ENCODE measurements at regions not wholly inside any gene's neighbourhood (a gene's known extent, or its start where the extent isn't known, plus 50 kb on each side); places are given as distances from the start of the nearest gene placed in this dataset.

- H3K36me3 ChIP-seq (ENCODE audit: insufficient read depth, low read length): no peaks in the 10 kb centered on the region
- H4K20me1 ChIP-seq (ENCODE audit: insufficient read depth, low read length): no peaks in the 10 kb centered on the region
- no peak overlapping the region for H3K4me2 ChIP-seq (ENCODE audit: low read length)
- ChIA-PET CTCF (ENCODE audit: unreplicated experiment) (no interaction called here), POLR2A (interaction anchor here (1.9 kb wide), 1 partner anchor 20 kb away, joined by 3 read pairs; no protein-coding TSS in a partner anchor)
- intact Hi-C loops (cut with micrococcal nuclease; ENCODE audit: unreplicated experiment): no loop called here
- BruUV-seq (replicated peaks): no TSS peak
- no peaks in the 10 kb centered on the region for H3K79me2 ChIP-seq (ENCODE audit: insufficient read depth, low read depth, low read length)
- no peak for TF ChIP-seq CTCF (conservative IDR thresholded peaks at IDR 0.05; ENCODE audit: low read length)
- no peak for TF ChIP-seq EZH2phosphoT487 (IDR thresholded peaks at IDR 0.05; ENCODE audit: borderline replicate concordance, low read depth, low read length)
- H3K4me1 ChIP-seq (ENCODE audit: insufficient read depth, low read length, poor library complexity, severe bottlenecking): no peaks in the 10 kb centered on the region
- H3K9me2 ChIP-seq (ENCODE audit: insufficient read depth, low read length): no peaks in the 10 kb centered on the region
- no peaks in the 10 kb centered on the region for H3K9me3 ChIP-seq (ENCODE audit: low read length)
- H2AFZ ChIP-seq (ENCODE audit: low read length): no peak overlapping the region
- H3K4me3 ChIP-seq (ENCODE audit: low read depth, low read length, poor library complexity, severe bottlenecking): no peak overlapping the region
- no peak for DNase-seq (ENCODE audit: low spot score)
- H3K27ac ChIP-seq (ENCODE audit: low read depth, low read length, poor library complexity, severe bottlenecking): no peak overlapping the region
Measured at GRCh38 chr1:209397371-209397770, 186.1 kb upstream of the CAMK1G start.

GRCh38 chr1:209397910-209398309, 185.6 kb upstream of the CAMK1G start:
- intact Hi-C loops (cut with micrococcal nuclease; ENCODE audit: unreplicated experiment): no loop called here
- Histone ChIP-seq H3K27ac (ENCODE audit: low read depth, low read length, poor library complexity, severe bottlenecking) (no peak overlapping the region), H3K4me2 (ENCODE audit: low read length) (no peak overlapping the region), H2AFZ (ENCODE audit: low read length) (no peak overlapping the region), H3K9me2 (ENCODE audit: insufficient read depth, low read length) (no peaks in the 10 kb centered on the region), H3K4me3 (ENCODE audit: low read depth, low read length, poor library complexity, severe bottlenecking) (no peak overlapping the region), H4K20me1 (ENCODE audit: insufficient read depth, low read length) (no peaks in the 10 kb centered on the region), H3K4me1 (ENCODE audit: insufficient read depth, low read length, poor library complexity, severe bottlenecking) (no peaks in the 10 kb centered on the region), H3K9me3 (ENCODE audit: low read length) (no peaks in the 10 kb centered on the region), H3K79me2 (ENCODE audit: insufficient read depth, low read depth, low read length) (no peaks in the 10 kb centered on the region), H3K36me3 (ENCODE audit: insufficient read depth, low read length) (no peaks in the 10 kb centered on the region)
- DNase-seq (ENCODE audit: low spot score): no peak
- no TSS peak for BruUV-seq (replicated peaks)
- TF ChIP-seq CTCF (conservative IDR thresholded peaks at IDR 0.05; ENCODE audit: low read length) (no peak), EZH2phosphoT487 (IDR thresholded peaks at IDR 0.05; ENCODE audit: borderline replicate concordance, low read depth, low read length) (no peak)
- ChIA-PET CTCF (ENCODE audit: unreplicated experiment) (no interaction called here), POLR2A (interaction anchor here (1.9 kb wide), 1 partner anchor 21 kb away, joined by 3 read pairs; no protein-coding TSS in a partner anchor)

GRCh38 chr1:209398313-209398991, 185.1 kb upstream of the CAMK1G start:
- Histone ChIP-seq H3K4me2 (ENCODE audit: low read length) (no peak overlapping the region), H4K20me1 (ENCODE audit: insufficient read depth, low read length) (no peaks in the 10 kb centered on the region), H3K27ac (ENCODE audit: low read depth, low read length, poor library complexity, severe bottlenecking) (no peak overlapping the region), H3K9me3 (ENCODE audit: low read length) (no peaks in the 10 kb centered on the region), H3K79me2 (ENCODE audit: insufficient read depth, low read depth, low read length) (no peaks in the 10 kb centered on the region), H3K9me2 (ENCODE audit: insufficient read depth, low read length) (no peaks in the 10 kb centered on the region), H3K4me3 (ENCODE audit: low read depth, low read length, poor library complexity, severe bottlenecking) (no peak overlapping the region), H3K36me3 (ENCODE audit: insufficient read depth, low read length) (no peaks in the 10 kb centered on the region), H2AFZ (ENCODE audit: low read length) (no peak overlapping the region), H3K4me1 (ENCODE audit: insufficient read depth, low read length, poor library complexity, severe bottlenecking) (no peaks in the 10 kb centered on the region)
- intact Hi-C loops (cut with micrococcal nuclease; ENCODE audit: unreplicated experiment): no loop called here
- POLR2A ChIA-PET: no interaction called here
- no peak for TF ChIP-seq CTCF (conservative IDR thresholded peaks at IDR 0.05; ENCODE audit: low read length)
- no peak for TF ChIP-seq EZH2phosphoT487 (IDR thresholded peaks at IDR 0.05; ENCODE audit: borderline replicate concordance, low read depth, low read length)
- CTCF ChIA-PET (ENCODE audit: unreplicated experiment): no interaction called here
- DNase-seq (ENCODE audit: low spot score): no peak
- BruUV-seq (replicated peaks): no TSS peak
